GM12878 (cell line): ENCODE measurements at regions not wholly inside any gene's neighbourhood (a gene's known extent, or its start where the extent isn't known, plus 50 kb on each side); places are given as distances from the start of the nearest gene placed in this dataset.

Source experiments
- CREM ChIP-seq: IDR thresholded peaks from 2 replicates; pipeline ENCODE4 v1.6.1; 2014; ENCODE audit warnings: antibody characterized with exemption, low read depth
- CTCF ChIP-seq, 3 experiments: IDR thresholded peaks in 2 of 3; conservative IDR thresholded peaks in 1 of 3; 2 replicates each; pipeline ENCODE4 v1.5.1; 2011; ENCODE audit warnings: low read depth in 3 of 3, low read length in 3 of 3, mild to moderate bottlenecking in 3 of 3, control low read depth in 2 of 3, moderate library complexity in 2 of 3, inconsistent platforms in 1 of 3, mixed read lengths in 1 of 3; ENCODE audit not compliant: control insufficient read depth in 2 of 3, insufficient read depth in 1 of 3; ENCODE audit errors: extremely low read depth in 1 of 3
- E4F1 ChIP-seq: fragments of 450-650 bp; IDR thresholded peaks from 2 replicates; pipeline ENCODE4 v1.6.1; 2018; ENCODE audit warnings: borderline replicate concordance, mild to moderate bottlenecking; ENCODE audit not compliant: partially characterized antibody
- RAD21 ChIP-seq: IDR thresholded peaks from 2 replicates; pipeline ENCODE4 v1.6.1; 2011; ENCODE audit warnings: mild to moderate bottlenecking, low read depth, low read length, moderate library complexity; ENCODE audit not compliant: insufficient read depth
- REST ChIP-seq: IDR thresholded peaks from 2 replicates; pipeline ENCODE4 v1.6.1; 2012; ENCODE audit warnings: mild to moderate bottlenecking, low read depth, low read length
- ZBTB11 ChIP-seq: fragments of 450-650 bp; formaldehyde crosslinking; IDR thresholded peaks from 2 replicates; pipeline ENCODE4 v1.5.0; 2022; ENCODE audit warnings: mild to moderate bottlenecking, missing genetic modification characterization

GRCh38 chr14:34085695-34086094, 134.8 kb upstream of the EGLN3 start:
- no peak for TF ChIP-seq RAD21
- TF ChIP-seq CREM, result no peak
- TF ChIP-seq REST, result no peak
- TF ChIP-seq CTCF (IDR thresholded peaks at IDR 0.05 in 2 of 3, conservative IDR thresholded peaks at IDR 0.05 in 1 of 3; ENCODE audit: control insufficient read depth in 2 of 3, extremely low read depth in 1 of 3, insufficient read depth in 1 of 3, low read depth in 3 of 3, low read length in 3 of 3), result no peak
- no peak for TF ChIP-seq E4F1
- TF ChIP-seq ZBTB11 (CRISPR knock-in tag), result no peak
